ENCODE measurements at regions not wholly inside any gene's neighbourhood (a gene's known extent, or its start where the extent isn't known, plus 50 kb on each side); places are given as distances from the start of the nearest gene placed in this dataset.
"Not testable (repeated sequence)": the region's sequence is repeated elsewhere in the genome, so short reads cannot be mapped to it uniquely, and the experiment has no call there.

GRCh38 chr6:27539551-27539950 is 66.6 kb upstream of the ZNF184 start:
- DNase-seq = no peak
- ATAC-seq (ENCODE audit: low FRiP score) = no peak
- no peaks in the 10 kb centered on the region for H3K36me3 ChIP-seq (ENCODE audit: control insufficient read depth in 1 of 2, insufficient read depth in 2 of 2, low read length in 1 of 2)
- intact Hi-C loops (cut with DNase I) = no loop called here
- H3K27me3 ChIP-seq (ENCODE audit: control insufficient read depth in 1 of 2, insufficient read depth in 2 of 2, low read length in 1 of 2) = peaks cover 0 to 3% of the 10 kb centered on the region in 2 donors
- WGBS, 2 donors = 69 to 71% methylated on average over 13 of the region's 13 CpGs
- H3K9me3 ChIP-seq (ENCODE audit: control insufficient read depth, low read length) = peaks cover 1% of the 10 kb centered on the region
- no peak overlapping the region for H3K4me3 ChIP-seq (ENCODE audit: low read length in 2 of 2)
- no peaks in the 10 kb centered on the region for H3K4me1 ChIP-seq (ENCODE audit: control insufficient read depth in 1 of 2, insufficient read depth in 2 of 2, low read length in 2 of 2)
- H3K27ac ChIP-seq (ENCODE audit: low read depth in 1 of 2, low read length in 2 of 2) = no peak overlapping the region

GRCh38 chr6:27532820-27533538 is 60.1 kb upstream of the ZNF184 start:
- WGBS, 2 donors = 44 to 55% methylated on average over 7 of the region's 7 CpGs
- intact Hi-C loops (cut with DNase I) = no loop called here
- H3K27ac ChIP-seq (ENCODE audit: low read depth in 1 of 2, low read length in 2 of 2) = no peak overlapping the region
- ATAC-seq (ENCODE audit: low FRiP score) = no peak
- no peaks in the 10 kb centered on the region for H3K9me3 ChIP-seq (ENCODE audit: control insufficient read depth, low read length)
- no peak overlapping the region for H3K4me3 ChIP-seq (ENCODE audit: low read length in 2 of 2)
- no peak for DNase-seq
- no peaks in the 10 kb centered on the region for H3K4me1 ChIP-seq (ENCODE audit: control insufficient read depth in 1 of 2, insufficient read depth in 2 of 2, low read length in 2 of 2)
- no peaks in the 10 kb centered on the region for H3K36me3 ChIP-seq (ENCODE audit: control insufficient read depth in 1 of 2, insufficient read depth in 2 of 2, low read length in 1 of 2)
- peaks cover 0 to 2% of the 10 kb centered on the region in 2 donors for H3K27me3 ChIP-seq (ENCODE audit: control insufficient read depth in 1 of 2, insufficient read depth in 2 of 2, low read length in 1 of 2)

DNA sequence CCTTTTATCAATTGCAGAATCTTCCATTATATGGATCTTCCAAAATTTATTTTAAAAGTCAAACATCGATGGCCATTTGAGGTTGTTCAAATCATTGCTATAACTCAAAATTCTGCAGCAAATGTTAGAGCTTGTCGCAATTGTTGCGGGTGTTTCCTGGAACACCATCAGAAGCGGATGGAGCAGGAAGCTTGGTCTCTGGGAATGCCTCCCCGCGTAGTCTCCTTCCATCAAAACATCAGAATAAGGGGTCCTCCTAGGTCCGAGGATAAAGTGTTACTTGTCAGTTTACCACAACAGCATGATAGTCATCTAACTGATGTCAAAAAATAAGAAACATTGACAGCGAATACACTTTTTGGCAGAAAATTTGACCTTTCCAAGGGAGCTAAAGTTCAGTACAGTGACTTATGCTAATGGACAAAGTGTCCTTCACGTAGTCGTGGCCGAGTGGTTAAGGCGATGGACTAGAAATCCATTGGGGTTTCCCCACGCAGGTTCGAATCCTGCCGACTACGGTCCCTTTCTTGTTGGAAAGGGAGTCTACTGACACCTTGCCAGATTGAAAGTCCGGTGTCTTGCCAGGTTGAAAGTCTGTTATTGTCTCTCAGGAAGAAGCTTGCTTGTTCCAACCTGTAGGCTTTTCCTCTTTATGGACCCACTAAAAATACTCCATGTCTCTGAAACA is 59.0 kb upstream of the ZNF184 start:
- DNase-seq (no peak), ATAC-seq (ENCODE audit: low FRiP score) (no peak)
- Histone ChIP-seq H3K9me3 (ENCODE audit: control insufficient read depth, low read length) (no peaks in the 10 kb centered on the region), H3K4me1 (ENCODE audit: control insufficient read depth in 1 of 2, insufficient read depth in 2 of 2, low read length in 2 of 2) (no peaks in the 10 kb centered on the region), H3K4me3 (ENCODE audit: low read length in 2 of 2) (no peak overlapping the region), H3K36me3 (ENCODE audit: control insufficient read depth in 1 of 2, insufficient read depth in 2 of 2, low read length in 1 of 2) (no peaks in the 10 kb centered on the region), H3K27ac (ENCODE audit: low read depth in 1 of 2, low read length in 2 of 2) (no peak overlapping the region), H3K27me3 (ENCODE audit: control insufficient read depth in 1 of 2, insufficient read depth in 2 of 2, low read length in 1 of 2) (peaks cover 0 to 2% of the 10 kb centered on the region in 2 donors)
- intact Hi-C loops (cut with DNase I) = no loop called here
- WGBS, 2 donors = 84 to 87% methylated on average over 17 of the region's 17 CpGs

- H3K9me3 ChIP-seq (ENCODE audit: control insufficient read depth, low read length); H3K4me1 ChIP-seq (ENCODE audit: control insufficient read depth in 1 of 2, insufficient read depth in 2 of 2, low read length in 2 of 2); H3K36me3 ChIP-seq (ENCODE audit: control insufficient read depth in 1 of 2, insufficient read depth in 2 of 2, low read length in 1 of 2); H3K27ac ChIP-seq (ENCODE audit: low read depth in 1 of 2, low read length in 2 of 2); DNase-seq; H3K27me3 ChIP-seq (ENCODE audit: control insufficient read depth in 1 of 2, insufficient read depth in 2 of 2, low read length in 1 of 2); H3K4me3 ChIP-seq (ENCODE audit: low read length in 2 of 2); ATAC-seq (ENCODE audit: low FRiP score); intact Hi-C loops (cut with DNase I): not testable (repeated sequence)
- 86 to 88% methylated on average over 15 to 24 of the region's 24 CpGs for WGBS, 2 donors
Measured at GRCh38 chr6:27529796-27530195, 56.9 kb upstream of the ZNF184 start.

GRCh38 chr6:27528714-27529113 is 55.8 kb upstream of the ZNF184 start:
- DNase-seq = no peak
- Histone ChIP-seq H3K4me1 (ENCODE audit: control insufficient read depth in 1 of 2, insufficient read depth in 2 of 2, low read length in 2 of 2) (no peaks in the 10 kb centered on the region), H3K27ac (ENCODE audit: low read depth in 1 of 2, low read length in 2 of 2) (no peak overlapping the region), H3K36me3 (ENCODE audit: control insufficient read depth in 1 of 2, insufficient read depth in 2 of 2, low read length in 1 of 2) (no peaks in the 10 kb centered on the region), H3K4me3 (ENCODE audit: low read length in 2 of 2) (no peak overlapping the region), H3K27me3 (ENCODE audit: control insufficient read depth in 1 of 2, insufficient read depth in 2 of 2, low read length in 1 of 2) (peaks cover 0 to 2% of the 10 kb centered on the region in 2 donors), H3K9me3 (ENCODE audit: control insufficient read depth, low read length) (no peaks in the 10 kb centered on the region)
- intact Hi-C loops (cut with DNase I) = no loop called here
- ATAC-seq (ENCODE audit: low FRiP score) = no peak
